MM.1S (cell line): ENCODE measurements at regions not wholly inside any gene's neighbourhood (a gene's known extent, or its start where the extent isn't known, plus 50 kb on each side); places are given as distances from the start of the nearest gene placed in this dataset.

ENCODE experiments used
- DNase-seq: peaks from one replicate; pipeline ENCODE4 v3.0.0-alpha.2; 2015
- H2AFZ ChIP-seq: fragments of 300-600 bp; sonication (generic); 2 replicates; pipeline ENCODE4 v1.6.0; 2016; ENCODE audit warnings: antibody characterized with exemption, low read length
- H3F3A ChIP-seq: fragments of 300-600 bp; sonication (generic); 2 replicates; pipeline ENCODE4 v1.6.1; 2016; ENCODE audit warnings: mild to moderate bottlenecking, antibody characterized with exemption, low read length, moderate library complexity, mixed read lengths; ENCODE audit not compliant: insufficient read depth
- H3K27ac ChIP-seq: fragments of 300-600 bp; sonication (generic); 2 replicates; pipeline ENCODE4 v1.5.1; 2016; ENCODE audit warnings: mild to moderate bottlenecking, low read length
- H3K27me3 ChIP-seq: fragments of 300-600 bp; sonication (generic); replicated peaks from 2 replicates; pipeline ENCODE4 v1.6.0; 2016; ENCODE audit warnings: low read length; ENCODE audit not compliant: insufficient read depth
- H3K36me3 ChIP-seq: fragments of 300-600 bp; sonication (generic); replicated peaks from 2 replicates; pipeline ENCODE4 v1.6.1; 2016; ENCODE audit warnings: mild to moderate bottlenecking, low read length, mixed read lengths; ENCODE audit not compliant: insufficient read depth
- H3K4me1 ChIP-seq: fragments of 300-600 bp; sonication (generic); 2 replicates; pipeline ENCODE4 v1.6.1; 2016; ENCODE audit warnings: low read length, mixed read lengths
- H3K4me2 ChIP-seq: fragments of 300-600 bp; sonication (generic); 2 replicates; pipeline ENCODE4 v1.6.0; 2016; ENCODE audit warnings: low read depth, low read length
- H3K4me3 ChIP-seq: fragments of 300-600 bp; sonication (generic); 2 replicates; pipeline ENCODE4 v1.5.1; 2016; ENCODE audit warnings: low read length, mixed read lengths
- H3K79me2 ChIP-seq: fragments of 300-600 bp; sonication (generic); 2 replicates; pipeline ENCODE4 v1.6.1; 2016; ENCODE audit warnings: mixed run types, low read length, mixed read lengths
- H3K9ac ChIP-seq: fragments of 300-600 bp; sonication (generic); 2 replicates; pipeline ENCODE4 v1.6.1; 2016; ENCODE audit warnings: low read length, mixed read lengths
- H3K9me2 ChIP-seq: fragments of 300-600 bp; sonication (generic); replicated peaks from 2 replicates; pipeline ENCODE4 v1.6.1; 2016; ENCODE audit warnings: mild to moderate bottlenecking, low read length, mixed read lengths; ENCODE audit not compliant: insufficient read depth
- H3K9me3 ChIP-seq: fragments of 300-600 bp; sonication (generic); replicated peaks from 2 replicates; pipeline ENCODE4 v1.6.1; 2016; ENCODE audit warnings: mild to moderate bottlenecking, low read length, mixed read lengths; ENCODE audit not compliant: insufficient read depth
- H4K20me1 ChIP-seq: fragments of 300-600 bp; sonication (generic); 2 replicates; pipeline ENCODE4 v1.6.1; 2016; ENCODE audit warnings: mild to moderate bottlenecking, low read length, moderate library complexity, mixed read lengths; ENCODE audit not compliant: insufficient read depth
- CTCF ChIP-seq: fragments of 300-600 bp; sonication (generic); IDR thresholded peaks from 2 replicates; pipeline ENCODE4 v1.5.1; 2016; ENCODE audit warnings: antibody characterized with exemption, low read length, mixed read lengths
- EZH2 ChIP-seq: fragments of 300-600 bp; sonication (generic); optimal IDR thresholded peaks from 2 replicates; pipeline ENCODE3; 2017; ENCODE audit warnings: low read depth, mild to moderate bottlenecking, antibody characterized with exemption, low read length, mixed read lengths
- EZH2phosphoT487 ChIP-seq: fragments of 300-600 bp; sonication (generic); IDR thresholded peaks from 2 replicates; pipeline ENCODE4 v1.6.1; 2018; ENCODE audit warnings: antibody characterized with exemption, low read length

GRCh38 chr5:19370655-19371386 is 617.2 kb downstream of the CDH18 start:
- H3F3A ChIP-seq, result no peaks in the 10 kb centered on the region
- H3K9me2 ChIP-seq, result no peaks in the 10 kb centered on the region
- H3K9me3 ChIP-seq, result no peaks in the 10 kb centered on the region
- no peak overlapping the region for H3K4me2 ChIP-seq
- no peaks in the 10 kb centered on the region for H3K36me3 ChIP-seq
- H4K20me1 ChIP-seq, result no peaks in the 10 kb centered on the region
- H3K27me3 ChIP-seq, result no peaks in the 10 kb centered on the region
- no peaks in the 10 kb centered on the region for H3K79me2 ChIP-seq
- no peak overlapping the region for H3K9ac ChIP-seq
- no peak for TF ChIP-seq CTCF
- no peak for TF ChIP-seq EZH2
- no peak for TF ChIP-seq EZH2phosphoT487
- DNase-seq, result no peak
- no peak overlapping the region for H3K27ac ChIP-seq
- H3K4me3 ChIP-seq, result no peak overlapping the region
- no peak overlapping the region for H2AFZ ChIP-seq
- no peaks in the 10 kb centered on the region for H3K4me1 ChIP-seq

DNA sequence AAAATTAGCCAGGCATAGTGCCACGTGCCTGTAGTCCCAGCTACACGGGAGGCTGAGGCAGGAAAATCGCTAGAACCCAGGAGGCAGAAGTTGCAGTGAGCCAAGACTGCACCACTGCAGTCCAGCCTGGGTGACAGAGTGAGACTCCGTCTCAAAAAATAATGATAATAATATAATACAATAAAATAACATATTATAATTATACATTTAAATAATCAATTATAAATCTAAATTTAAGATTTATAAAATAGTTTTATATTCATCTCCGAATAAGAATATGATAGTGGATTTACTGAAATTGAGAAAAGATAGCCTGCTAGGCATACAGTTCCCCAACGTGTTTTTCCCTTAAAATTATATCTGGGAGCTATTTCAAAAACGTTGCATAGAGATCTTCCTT is 599.6 kb downstream of the CDH18 start:
- Histone ChIP-seq H3K4me1 (no peaks in the 10 kb centered on the region), H3F3A (no peaks in the 10 kb centered on the region), H3K27ac (no peak overlapping the region), H3K4me3 (no peak overlapping the region), H4K20me1 (no peaks in the 10 kb centered on the region), H3K4me2 (no peak overlapping the region), H2AFZ (no peak overlapping the region), H3K9me3 (no peaks in the 10 kb centered on the region), H3K9ac (no peak overlapping the region), H3K9me2 (no peaks in the 10 kb centered on the region), H3K36me3 (no peaks in the 10 kb centered on the region), H3K27me3 (no peaks in the 10 kb centered on the region), H3K79me2 (no peaks in the 10 kb centered on the region)
- DNase-seq, result no peak
- TF ChIP-seq EZH2phosphoT487, result no peak
- no peak for TF ChIP-seq EZH2
- no peak for TF ChIP-seq CTCF

GRCh38 chr5:19401032-19401431 is 587.0 kb downstream of the CDH18 start:
- no peak overlapping the region for H3K4me2 ChIP-seq
- no peaks in the 10 kb centered on the region for H3K4me1 ChIP-seq
- no peaks in the 10 kb centered on the region for H3K9me2 ChIP-seq
- no peaks in the 10 kb centered on the region for H4K20me1 ChIP-seq
- no peaks in the 10 kb centered on the region for H3K36me3 ChIP-seq
- no peaks in the 10 kb centered on the region for H3F3A ChIP-seq
- H3K27me3 ChIP-seq, result no peaks in the 10 kb centered on the region
- H2AFZ ChIP-seq, result no peak overlapping the region
- H3K79me2 ChIP-seq, result no peaks in the 10 kb centered on the region
- H3K4me3 ChIP-seq, result no peak overlapping the region
- H3K9ac ChIP-seq, result no peak overlapping the region
- H3K27ac ChIP-seq, result no peak overlapping the region
- no peaks in the 10 kb centered on the region for H3K9me3 ChIP-seq
- TF ChIP-seq EZH2, result no peak
- no peak for TF ChIP-seq CTCF
- no peak for TF ChIP-seq EZH2phosphoT487
- no peak for DNase-seq
